GM12878 (cell line): ENCODE measurements at regions not wholly inside any gene's neighbourhood (a gene's known extent, or its start where the extent isn't known, plus 50 kb on each side); places are given as distances from the start of the nearest gene placed in this dataset.

Experiments used
- CTCF ChIP-seq, 3 experiments: IDR thresholded peaks in 2 of 3; conservative IDR thresholded peaks in 1 of 3; 2 replicates each; pipeline ENCODE4 v1.5.1; 2011; ENCODE audit warnings: low read depth in 3 of 3, low read length in 3 of 3, mild to moderate bottlenecking in 3 of 3, control low read depth in 2 of 3, moderate library complexity in 2 of 3, inconsistent platforms in 1 of 3, mixed read lengths in 1 of 3; ENCODE audit not compliant: control insufficient read depth in 2 of 3, insufficient read depth in 1 of 3; ENCODE audit errors: extremely low read depth in 1 of 3
- FOXK2 ChIP-seq: fragments of 450-650 bp; IDR thresholded peaks from 2 replicates; pipeline ENCODE4 v1.6.1; 2017; ENCODE audit warnings: mild to moderate bottlenecking, moderate library complexity
- KAT2A ChIP-seq: conservative IDR thresholded peaks from 2 replicates; pipeline ENCODE4 v1.6.1; 2011; ENCODE audit warnings: low read depth, low read length; ENCODE audit not compliant: control insufficient read depth
- POLR2AphosphoS5 ChIP-seq: IDR thresholded peaks from 2 replicates; pipeline ENCODE4 v1.6.1; 2011; ENCODE audit warnings: mild to moderate bottlenecking, low read length, inconsistent platforms
- RCOR1 ChIP-seq: conservative IDR thresholded peaks from 2 replicates; pipeline ENCODE4 v1.6.1; 2012; ENCODE audit warnings: low read depth, low read length, improper control_type of control experiment

DNA sequence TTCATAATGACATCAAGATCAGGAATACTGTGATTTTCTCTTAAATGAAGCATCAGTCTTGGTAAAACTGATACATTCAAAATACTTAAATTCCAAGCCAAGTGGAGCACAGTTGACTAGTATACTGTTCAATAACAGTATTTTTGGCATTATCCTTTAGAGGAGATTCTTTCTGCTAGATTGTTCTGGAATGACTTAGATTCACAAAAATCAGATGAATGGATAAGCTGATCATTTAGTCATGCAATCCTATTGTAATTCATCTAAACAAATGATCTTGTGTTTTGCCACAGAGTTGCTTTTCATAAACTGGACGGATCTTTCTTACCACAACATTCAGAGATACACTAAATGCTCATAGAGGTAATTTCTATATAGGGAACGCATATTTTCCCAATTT is 232.0 kb downstream of the CXXC4 start:
- no peak for TF ChIP-seq CTCF (IDR thresholded peaks at IDR 0.05 in 2 of 3, conservative IDR thresholded peaks at IDR 0.05 in 1 of 3; ENCODE audit: control insufficient read depth in 2 of 3, extremely low read depth in 1 of 3, insufficient read depth in 1 of 3, low read depth in 3 of 3, low read length in 3 of 3)
- TF ChIP-seq KAT2A: no peak
- no peak for TF ChIP-seq POLR2AphosphoS5
- TF ChIP-seq FOXK2: no peak
- no peak for TF ChIP-seq RCOR1
